HG03135 (cell line): ENCODE measurements at regions not wholly inside any gene's neighbourhood (a gene's known extent, or its start where the extent isn't known, plus 50 kb on each side); places are given as distances from the start of the nearest gene placed in this dataset.

Experiments
- ATAC-seq: cut with Tn5 transposase; IDR thresholded peaks from one replicate; pipeline ENCODE4 v1.9.1; 2021; ENCODE audit warnings: mild to moderate bottlenecking, moderate library complexity; ENCODE audit not compliant: unreplicated experiment

DNA sequence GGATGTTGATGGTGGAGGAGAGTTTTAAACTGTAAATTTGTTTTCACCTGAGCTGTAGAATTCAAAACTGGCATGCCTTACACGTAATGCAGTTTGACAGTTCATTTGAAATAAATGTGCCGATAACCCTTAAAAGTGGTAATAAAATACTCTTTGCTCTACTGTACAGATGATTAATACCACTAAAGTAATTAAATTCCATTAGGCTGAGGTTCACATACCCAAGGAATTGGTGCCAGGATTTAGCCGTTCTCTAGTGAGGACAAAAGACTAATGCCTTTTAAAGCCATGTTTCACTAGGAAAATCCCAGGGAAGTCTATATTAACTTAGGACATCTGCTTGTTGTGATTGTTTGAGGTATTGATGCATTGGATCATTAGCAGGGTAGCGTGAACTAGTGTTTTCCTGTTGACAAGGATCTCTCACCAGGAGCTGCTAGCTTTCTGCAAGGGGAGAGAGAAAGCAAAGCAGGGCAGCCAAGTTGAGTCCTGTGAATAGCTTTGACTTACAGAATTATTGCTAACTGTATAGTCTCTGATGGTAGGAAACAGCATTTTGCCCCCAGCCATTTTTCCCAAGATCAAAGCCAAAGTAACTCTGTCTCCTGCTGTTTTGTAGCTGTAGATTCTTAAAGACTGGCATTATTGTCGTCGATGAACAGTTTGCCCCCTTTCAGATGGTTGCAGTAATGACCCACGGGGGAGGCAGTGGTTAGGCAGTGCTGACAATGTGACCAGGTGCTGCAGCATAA, 280.9 kb upstream of the FANCL start:
- ATAC-seq, result no peak

DNA sequence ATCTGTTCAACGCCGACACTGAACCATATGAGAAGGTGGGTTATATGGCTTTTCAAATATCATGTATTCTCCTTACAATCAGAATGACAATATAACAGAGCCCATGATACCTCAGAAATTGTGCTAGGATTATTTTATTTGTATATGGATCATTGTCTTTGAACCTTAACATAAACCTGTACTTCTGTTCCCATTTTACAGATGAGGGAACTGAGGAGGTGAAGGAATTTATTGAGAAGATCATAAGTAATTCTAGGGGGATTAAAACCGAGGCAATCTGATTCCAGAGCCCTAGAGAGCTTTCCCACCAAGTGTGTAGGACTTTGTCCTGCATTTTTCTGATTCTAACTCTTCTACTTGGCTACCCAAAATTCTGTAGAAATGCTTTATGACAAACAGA, 279.8 kb upstream of the FANCL start:
- ATAC-seq, result no peak

DNA sequence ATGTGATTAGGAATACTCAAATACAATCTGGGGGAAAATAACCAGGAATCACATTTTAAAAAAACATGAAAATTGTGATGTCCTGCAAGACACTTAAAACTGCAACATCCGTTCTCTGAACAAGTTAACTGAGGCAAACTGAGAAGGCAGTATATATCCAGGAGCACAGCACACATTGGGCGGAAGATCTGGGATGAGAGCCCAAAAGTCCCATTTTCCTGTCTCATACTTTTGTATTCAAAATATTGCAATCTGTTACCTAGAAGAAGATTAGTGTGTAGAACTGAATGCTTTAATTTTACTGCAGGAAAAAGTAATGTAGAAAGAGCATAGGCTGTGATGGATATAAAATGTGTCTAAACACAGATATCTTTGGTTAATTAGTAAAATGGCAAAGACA, 276.8 kb upstream of the FANCL start:
- no peak for ATAC-seq

DNA sequence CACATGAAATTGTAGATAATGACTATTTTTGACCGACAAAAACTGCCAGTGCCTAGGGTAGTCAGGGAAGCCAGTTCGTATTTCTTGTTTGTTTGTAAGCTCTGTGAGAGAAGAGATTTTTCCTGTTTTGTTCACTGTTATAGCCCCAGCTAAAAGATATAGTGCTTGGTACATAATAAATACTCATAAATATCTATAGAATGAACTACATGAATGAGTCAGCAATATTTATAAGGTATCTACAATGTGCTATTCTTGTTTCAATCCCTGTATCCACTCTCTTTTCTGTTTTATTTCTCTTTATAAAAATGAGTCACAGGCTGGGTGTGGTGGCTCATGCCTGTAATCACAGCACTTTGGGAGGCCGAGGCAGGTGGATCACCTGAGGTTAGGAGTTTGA, 275.6 kb upstream of the FANCL start:
- no peak for ATAC-seq

DNA sequence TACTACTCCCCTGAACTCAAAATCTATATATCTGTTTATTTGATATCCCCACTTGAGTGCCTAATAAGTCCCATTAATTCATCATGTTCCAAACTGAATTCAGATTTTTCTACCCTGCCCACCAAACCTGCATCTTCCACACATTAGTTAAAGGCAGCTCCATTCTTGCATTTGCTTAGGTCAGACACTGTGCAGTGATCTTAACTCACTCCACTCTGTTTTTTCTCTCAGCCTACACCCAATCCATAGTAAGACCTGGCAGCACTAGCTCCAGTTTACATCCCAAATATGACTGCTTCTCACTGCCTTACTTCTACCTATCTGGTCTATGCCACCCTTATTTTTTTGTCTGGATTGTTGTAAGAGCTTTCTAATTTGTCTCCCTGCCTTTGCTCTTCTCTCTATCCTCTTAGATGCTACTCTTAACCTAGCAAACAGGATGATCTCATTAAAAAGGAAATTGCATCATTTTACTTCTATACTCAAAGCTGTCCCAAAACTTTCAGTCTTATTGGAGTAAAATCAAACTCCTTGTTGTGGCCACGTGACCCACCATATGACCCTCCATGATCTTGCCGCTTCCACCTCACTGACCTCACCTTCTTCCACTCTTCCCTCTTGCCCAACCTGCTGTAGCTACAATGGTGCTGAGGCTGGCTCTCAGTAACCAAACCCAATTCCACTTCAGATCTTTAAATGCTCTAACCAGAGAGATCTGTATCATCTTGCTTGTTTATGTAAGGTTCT, 274.9 kb upstream of the FANCL start:
- no peak for ATAC-seq

DNA sequence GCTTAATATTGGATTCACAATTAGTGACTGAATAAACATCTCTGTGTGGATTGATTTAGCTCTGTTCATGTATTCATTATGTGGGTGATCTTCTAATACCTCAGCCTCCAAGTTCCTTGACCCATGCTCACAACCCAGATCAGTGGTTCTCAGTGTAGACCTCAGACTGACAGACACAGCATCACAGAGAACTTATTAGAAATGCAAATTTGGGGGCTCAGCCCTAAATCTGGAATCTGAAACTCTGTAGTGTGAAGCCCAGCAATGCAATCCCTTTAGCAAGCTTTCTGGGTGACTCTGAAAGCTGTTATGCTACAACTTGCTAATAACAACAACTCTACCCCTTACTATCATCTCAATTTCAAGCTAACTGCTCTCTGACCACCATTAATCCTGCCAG, 273.1 kb upstream of the FANCL start:
- no peak for ATAC-seq

DNA sequence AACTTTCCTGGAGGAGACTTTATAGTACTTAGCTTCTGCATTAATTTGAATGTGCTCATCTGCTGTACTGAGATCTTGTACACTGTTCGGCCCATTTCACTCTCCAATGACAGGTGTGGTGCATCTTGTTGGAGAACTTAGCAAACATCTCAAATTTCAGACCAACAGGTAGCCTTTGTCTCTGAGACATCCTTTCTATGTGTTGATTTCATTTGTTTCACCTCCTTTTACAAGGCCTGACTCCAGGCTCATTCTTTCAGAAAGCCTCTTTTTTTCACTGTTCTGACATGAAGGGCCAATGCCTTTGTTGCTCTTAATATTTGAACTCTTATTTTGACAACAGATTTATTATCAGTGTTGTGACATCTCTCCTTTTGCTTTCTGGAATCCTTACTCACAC, 271.8 kb upstream of the FANCL start:
- no peak for ATAC-seq

DNA sequence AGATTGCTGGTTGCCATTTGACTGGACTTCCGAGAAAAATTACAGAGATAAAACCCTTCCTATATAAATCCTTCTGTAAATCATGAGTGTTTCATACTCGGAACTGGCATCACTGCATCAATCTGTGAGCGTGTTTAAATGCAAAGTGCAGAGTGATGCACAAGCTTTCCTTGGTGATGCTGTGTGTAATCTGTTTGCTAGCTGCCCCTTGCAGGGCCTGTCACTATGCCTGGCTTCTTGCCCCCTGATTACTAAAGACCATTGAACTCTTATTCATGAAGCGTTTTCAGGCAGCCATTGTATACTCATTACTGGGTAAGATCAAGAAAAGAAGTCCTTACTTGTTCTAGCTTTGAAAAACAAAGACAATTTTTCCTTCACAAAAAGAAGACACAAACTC, 266.9 kb upstream of the FANCL start:
- ATAC-seq, result no peak

DNA sequence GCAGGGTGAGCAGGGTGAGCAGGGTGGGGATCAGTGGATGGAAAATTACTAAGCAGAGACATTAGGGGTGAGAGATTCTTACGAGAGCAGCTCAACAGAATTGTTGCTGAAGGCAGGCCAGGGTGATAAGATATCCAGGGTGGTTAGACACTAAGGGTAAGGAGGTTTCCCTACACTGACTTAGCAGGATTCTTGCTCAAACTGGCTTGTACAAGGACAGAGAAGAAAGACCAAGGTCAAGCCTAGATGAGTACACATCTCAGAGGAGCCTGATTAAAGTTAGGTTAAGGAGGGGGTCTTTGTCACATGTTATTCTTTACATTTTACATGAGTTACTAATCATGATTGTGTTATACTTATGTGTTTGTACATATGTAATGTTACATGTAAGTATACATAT, 262.8 kb upstream of the FANCL start:
- ATAC-seq, result no peak

DNA sequence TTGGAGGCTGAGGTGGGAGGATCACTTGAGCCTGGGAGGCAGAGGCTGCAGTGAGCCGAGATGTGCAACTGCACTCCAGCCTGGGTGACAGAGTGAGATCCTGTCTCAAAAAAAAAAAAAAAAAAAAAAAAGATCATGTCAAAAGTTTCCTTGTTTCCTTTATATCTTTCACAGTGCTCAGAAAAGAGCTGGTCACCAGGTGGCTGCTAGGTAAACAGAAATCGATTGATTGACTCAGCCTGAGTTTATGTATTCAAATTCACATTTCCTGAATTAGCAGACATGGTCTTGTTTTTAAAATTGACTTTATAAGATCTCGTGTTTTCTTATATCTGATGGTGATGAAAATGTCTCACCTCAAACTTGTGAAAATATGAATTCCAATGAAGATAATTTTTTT, 261.8 kb upstream of the FANCL start:
- ATAC-seq, result no peak

DNA sequence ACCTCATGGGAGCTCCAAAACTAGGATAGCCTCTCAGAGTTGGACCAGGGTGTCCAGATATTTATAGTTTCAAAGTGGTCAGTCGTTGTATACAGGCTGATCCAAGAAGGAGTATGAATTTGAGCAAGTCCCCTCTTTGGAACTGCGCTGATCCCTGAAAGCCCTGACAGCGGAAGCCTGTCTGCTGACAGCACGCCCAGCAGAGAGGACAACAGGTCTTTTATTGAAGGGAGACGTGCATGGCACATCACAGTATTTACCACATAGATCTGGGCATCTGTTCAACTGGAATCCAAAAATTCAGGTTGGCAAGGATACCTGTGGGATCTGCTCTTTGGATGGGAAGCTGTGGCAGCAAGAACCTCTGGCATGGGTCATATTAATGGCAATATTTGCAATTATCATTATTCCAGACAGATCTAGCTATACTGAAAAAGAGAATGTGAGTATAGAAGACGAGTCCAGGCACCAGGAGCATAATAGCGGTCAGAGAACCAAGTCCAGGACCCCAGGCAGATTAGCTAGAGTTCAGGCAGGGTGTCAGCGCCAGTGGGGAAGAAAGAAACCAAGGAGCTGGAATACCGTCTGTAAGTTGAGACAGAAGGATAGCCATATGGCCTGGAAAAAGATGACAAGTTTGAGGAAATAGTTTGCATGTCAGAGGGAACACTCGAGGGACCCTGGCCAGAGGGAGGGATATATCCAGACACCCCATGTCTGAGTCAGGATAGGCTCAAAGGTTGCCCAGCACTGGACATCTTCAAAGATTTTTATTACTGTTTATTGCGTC, 260.4 kb upstream of the FANCL start:
- no peak for ATAC-seq

DNA sequence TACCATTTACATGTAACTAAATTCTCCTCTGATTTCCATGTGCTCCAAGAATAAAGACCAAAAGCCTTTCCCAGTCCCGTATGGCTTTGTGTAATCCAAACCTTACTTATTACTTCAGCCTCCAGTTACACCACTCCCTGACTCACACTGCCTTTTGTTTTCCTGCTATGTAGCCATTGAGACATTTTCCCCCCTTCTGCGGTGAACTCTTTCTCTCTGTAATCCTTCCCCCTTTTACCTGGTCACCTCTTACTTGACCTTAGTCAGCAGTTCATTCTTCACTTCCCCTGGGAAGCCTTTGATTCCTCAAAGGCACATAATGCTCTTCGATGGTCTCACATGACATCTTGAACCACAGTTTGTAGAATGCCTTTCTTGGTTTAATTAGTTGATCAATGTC, 256.0 kb upstream of the FANCL start:
- no peak for ATAC-seq

DNA sequence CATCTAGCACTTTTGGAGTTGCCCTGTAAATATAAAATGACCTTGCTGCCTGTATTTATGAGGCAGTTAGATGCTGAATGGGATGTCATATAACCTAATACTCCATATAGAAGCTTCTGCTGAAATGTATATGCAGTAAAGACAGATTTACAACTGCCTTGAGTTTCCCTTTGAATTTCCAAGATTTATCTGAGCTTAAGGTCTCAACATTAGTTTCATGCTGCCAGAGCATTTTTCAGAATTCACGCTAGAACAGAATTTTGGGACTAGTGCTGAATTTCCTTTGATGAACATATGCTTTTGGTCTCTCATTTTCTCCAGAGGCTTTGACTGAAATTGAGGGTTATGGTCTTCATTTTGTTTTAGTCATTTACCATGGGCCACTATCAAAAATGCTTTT, 254.7 kb upstream of the FANCL start:
- no peak for ATAC-seq

DNA sequence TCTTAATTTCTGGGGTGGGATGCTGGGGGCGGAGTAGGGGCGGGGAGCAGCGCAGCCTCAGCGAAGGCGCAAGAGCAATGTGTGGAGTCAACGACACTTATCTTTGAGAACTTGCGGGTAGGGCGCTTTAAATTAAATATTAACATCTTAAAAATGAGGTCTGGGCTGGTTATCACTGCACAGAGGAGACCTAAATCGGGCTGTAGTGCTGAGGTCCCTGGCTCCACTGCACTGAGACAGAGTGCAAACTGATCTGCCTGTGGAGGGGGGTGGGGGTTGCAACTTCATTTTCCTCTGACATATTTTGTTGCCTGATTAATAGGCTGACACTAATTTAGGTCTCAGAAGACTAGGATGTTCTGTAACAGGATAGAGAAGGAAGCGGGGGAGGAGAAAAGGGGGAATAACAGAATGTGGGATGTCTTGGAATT, 253.0 kb upstream of the FANCL start:
- no peak for ATAC-seq

DNA sequence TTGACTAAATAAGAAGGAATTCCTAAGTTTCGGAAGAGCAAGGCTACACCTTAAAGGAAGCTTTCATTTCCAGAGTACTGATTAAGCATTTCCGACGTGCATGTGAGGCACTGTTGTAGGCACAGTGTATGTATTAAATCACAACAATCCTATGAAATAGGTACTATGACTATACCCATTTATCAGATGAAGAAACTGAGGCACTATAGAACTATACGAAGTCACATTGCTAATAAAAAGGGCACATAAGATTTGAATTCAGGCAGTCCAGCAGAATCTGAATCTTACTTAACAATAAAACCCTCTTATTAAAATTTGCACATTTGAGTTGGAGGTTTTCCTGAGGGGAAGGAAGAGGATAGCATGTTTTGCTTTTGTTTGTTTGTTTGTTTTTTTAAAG, 243.5 kb upstream of the FANCL start:
- no peak for ATAC-seq

DNA sequence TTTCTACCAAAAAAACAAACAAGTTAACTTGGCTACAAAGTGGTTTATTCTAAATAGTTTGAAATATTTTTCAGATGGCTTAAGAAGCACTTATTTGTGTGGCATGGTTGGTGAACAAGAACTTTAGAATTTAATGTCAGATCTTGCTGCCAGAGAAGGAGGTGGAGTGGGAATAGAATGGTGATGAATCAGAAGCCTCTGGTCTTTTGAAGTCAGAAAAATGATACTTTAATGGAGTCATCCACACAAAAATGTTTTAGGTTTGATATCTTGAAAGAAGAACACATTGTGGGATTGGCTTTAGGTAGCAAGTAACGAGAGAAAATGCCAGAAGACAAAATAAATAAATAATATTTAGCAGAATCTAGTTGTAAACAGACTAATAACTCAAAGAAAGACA, 243.1 kb upstream of the FANCL start:
- ATAC-seq, result no peak

DNA sequence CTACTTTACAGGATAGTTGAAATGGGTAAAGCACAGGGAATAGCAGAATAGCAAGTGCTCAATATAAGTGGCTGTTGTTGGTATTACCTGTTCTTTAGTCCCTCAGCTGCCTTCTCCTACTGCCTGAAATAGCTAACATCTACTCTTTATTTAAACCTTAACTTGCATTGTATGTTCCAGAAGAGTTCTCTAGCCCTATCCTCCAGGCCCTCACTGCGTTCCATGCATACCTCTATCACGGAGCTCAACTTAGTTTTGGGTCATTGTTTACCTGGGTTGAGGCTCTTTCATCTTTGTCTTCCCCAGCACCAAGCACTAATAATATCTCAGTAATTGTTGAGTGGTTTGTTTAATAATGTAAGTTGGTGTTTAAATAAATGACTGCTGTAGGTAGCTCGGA, 242.2 kb upstream of the FANCL start:
- no peak for ATAC-seq

DNA sequence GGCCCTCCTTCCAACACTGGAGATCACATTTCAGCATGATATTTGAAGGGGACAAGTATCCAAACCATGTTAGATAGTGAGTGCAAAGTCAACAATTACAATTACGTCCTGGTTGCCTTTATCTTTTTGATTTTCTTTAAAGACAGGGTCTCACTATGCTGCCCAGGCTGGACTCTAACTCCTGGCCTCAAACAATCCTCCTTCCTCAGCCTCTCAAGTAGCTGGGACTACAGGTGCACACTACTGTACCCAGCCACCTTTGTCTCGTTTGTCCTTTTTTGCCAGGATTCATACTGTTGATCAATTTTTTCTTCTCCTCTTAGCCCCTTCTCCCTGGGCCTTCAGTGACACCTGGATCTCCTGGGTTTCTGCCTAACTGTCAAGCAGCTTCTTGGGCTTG, 240.5 kb upstream of the FANCL start:
- no peak for ATAC-seq

DNA sequence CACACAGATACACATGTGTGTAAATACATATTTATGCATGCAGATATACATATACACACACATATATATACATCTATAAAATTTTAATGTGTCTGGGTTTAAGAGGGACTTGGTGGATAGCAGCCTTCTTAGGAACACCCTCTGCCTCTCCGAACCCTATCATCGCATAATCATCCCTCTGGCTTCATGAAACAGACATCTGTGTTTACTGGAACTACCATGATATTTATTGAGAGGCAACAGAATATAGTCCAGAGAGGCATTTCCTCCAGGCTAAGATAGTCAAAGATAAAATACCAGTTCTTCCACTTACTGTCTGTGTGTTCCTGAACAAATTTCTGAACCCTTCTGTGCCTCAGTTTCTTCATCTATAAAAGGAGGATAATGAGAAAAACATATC, 239.0 kb upstream of the FANCL start:
- no peak for ATAC-seq

DNA sequence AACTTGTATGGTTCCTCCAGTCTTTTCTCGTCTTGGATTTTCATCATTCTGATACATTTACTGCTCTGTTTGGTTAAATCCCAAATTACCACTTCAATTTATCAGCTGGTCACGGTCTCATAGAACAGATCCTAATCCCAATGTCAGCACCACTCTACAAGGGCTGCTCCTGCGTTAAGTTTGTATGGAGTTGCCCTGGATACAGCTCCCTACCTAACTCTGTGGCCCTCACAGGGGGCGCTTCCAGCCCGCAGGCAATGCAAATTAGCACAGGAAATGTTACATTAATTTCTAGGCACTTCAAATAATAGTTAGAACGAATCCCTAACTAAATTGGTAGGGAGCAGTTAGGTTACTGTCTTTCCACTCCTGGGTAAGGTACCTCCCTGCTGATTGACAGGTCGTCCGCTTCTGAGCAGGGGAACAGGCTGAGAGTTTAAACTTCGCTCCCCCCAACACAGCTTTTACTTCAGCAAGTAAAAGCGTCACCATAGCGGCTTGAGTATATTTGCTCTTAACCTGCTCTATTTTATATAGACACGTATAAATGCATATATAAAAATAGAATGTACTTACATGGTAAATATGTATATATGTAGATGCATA, 238.5 kb upstream of the FANCL start:
- no peak for ATAC-seq

DNA sequence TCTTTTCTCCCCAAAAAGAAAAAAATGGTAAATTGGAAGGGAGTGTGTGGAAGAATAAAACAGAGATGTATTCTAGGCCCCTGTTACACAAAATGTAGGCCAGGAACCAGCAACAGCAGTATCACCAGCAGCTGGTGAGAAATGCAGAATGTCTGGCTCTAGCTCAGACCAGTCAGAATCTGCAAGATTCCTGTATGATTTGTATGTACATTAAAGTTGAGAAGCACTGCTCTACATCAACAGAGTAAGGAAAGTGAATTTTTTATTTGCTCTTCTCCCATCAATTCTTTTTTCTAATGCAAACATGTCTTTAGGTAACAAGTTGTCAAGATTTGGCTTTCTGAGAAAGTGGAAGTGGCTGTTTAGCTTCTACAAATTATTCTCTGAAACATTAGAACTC, 235.4 kb upstream of the FANCL start:
- no peak for ATAC-seq

DNA sequence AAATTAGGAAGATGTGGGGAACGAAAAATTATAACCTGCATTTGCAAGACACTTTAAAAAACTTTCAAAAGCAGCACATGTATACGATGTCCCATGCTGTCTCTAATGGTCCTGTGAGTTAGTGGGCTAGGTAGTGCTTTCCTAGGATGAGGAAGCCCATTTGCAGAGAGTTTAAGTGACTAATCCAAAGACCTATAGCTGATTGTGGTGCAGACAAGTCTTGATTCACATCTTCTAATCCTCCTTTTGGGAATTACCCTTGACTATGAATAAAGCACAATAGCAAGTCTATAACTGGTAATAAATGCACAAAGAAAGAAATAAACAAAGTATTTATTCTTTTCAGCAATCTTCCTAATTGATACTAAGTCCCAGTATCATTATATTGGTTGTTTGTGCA, 234.6 kb upstream of the FANCL start:
- ATAC-seq, result no peak
